Heart right ventricle (tissue), 16 donors: ENCODE measurements at regions not wholly inside any gene's neighbourhood (a gene's known extent, or its start where the extent isn't known, plus 50 kb on each side); places are given as distances from the start of the nearest gene placed in this dataset.

Source experiments
- ATAC-seq, 8 donors: fragments of 200-7000 bp; cut with Tn5 transposase; one replicate each; pipeline ENCODE4 v1.9.1; 2020; ENCODE audit warnings: mild to moderate bottlenecking in 8 of 8, moderate library complexity in 8 of 8, moderate number of reproducible peaks in 1 of 8
- DNase-seq, 2 donors: peaks; one replicate each; pipeline ENCODE4 v3.0.0-alpha.2; 2020
- H3K27ac ChIP-seq, 10 donors: fragments of 200-600 bp; sonication (generic) in 2 of 10; one replicate each; pipeline versions ENCODE4 v1.5.0 to v1.8.0; 2020 to 2022; ENCODE audit warnings: mild to moderate bottlenecking in 3 of 10
- H3K27me3 ChIP-seq, 7 donors: fragments of 200-600 bp; one replicate each; pipeline ENCODE4 v1.8.0; 2021 to 2022; ENCODE audit warnings: mild to moderate bottlenecking in 2 of 7
- H3K36me3 ChIP-seq, 9 donors: fragments of 200-600 bp; sonication (generic) in 1 of 9; one replicate each; pipeline versions ENCODE4 v1.5.0 to v1.8.0; 2020 to 2022; ENCODE audit warnings: mild to moderate bottlenecking in 2 of 9
- H3K4me1 ChIP-seq, 9 donors: fragments of 200-600 bp; sonication (generic) in 1 of 9; one replicate each; pipeline versions ENCODE4 v1.5.0 to v1.8.0; 2020 to 2022; ENCODE audit warnings: mild to moderate bottlenecking in 4 of 9
- H3K4me3 ChIP-seq, 10 donors: fragments of 200-600 bp; sonication (generic) in 2 of 10; one replicate each; pipeline versions ENCODE4 v1.5.0 to v1.8.0; 2020 to 2022; ENCODE audit warnings: mild to moderate bottlenecking in 7 of 10, moderate library complexity in 2 of 10
- H3K9me3 ChIP-seq, 11 donors: fragments of 200-600 bp in 10 of 11; sonication (generic) in 2 of 11; one replicate each; pipeline versions ENCODE4 v1.5.0 to v1.8.0; 2013 to 2022; ENCODE audit warnings: mild to moderate bottlenecking in 2 of 11, control low read depth in 1 of 11, moderate library complexity in 1 of 11
- WGBS, 2 donors: extraction: QIAGEN DNeasy Blood & Tissue Kit; methylation state at CpG; one replicate each; pipeline ENCODE4 v1.1.7; 2013; ENCODE audit warnings: inconsistent platforms in 1 of 2; 5-methylcytosine and 5-hydroxymethylcytosine counted together
- intact Hi-C, 10 donors: fragments of 100-400 bp; cut with DNase I; formaldehyde crosslinking; loops; one replicate each; pipeline versions ENCODE4 v1.11.1 to v1.14.2; 2022
- TF ChIP-seq, protein P1 (sequence below), 9 donors: fragments of 200-600 bp; sonication (generic) in 2 of 9; IDR thresholded peaks; one replicate each; pipeline versions ENCODE4 v1.5.0 to v1.8.0; 2021 to 2022; ENCODE audit warnings: antibody characterized with exemption in 9 of 9, mild to moderate bottlenecking in 5 of 9, moderate library complexity in 1 of 9
- donor health status: Arrhythmogenic right ventricular cardiomyopathy.
- donor health status: ischemic (EF 13 %, LVEDD 7.1; RV severe dilation, severe dysfunction).
- donor health status: healthy with polysubstance abuse.
- donor health status: DM: no; HTN: yes; CAD: no.
- donor health status: DM: no; HTN: no; CAD: no.
- donor health status: ischemic (EF 25% LVEDD 6.9; RV normal size, moderate dysfunction).
- donor health status: ischemic (EF 25% LVEDD 5.7; RV mildly dilated, moderate dysfunction).
- donor health status: healthy.
- donor health status: DM: yes; HTN: yes; CAD: no.
- donor health status: Ischemic cardiomyopathy.
- donor health status: ischemic (EF 35%, LVEDD 5.7; RV mildly dilated, moderate dysfunction).
- donor health status: nonischemic (EF 11% LVEDD 7.7; RV severe dilation, severe dysfunction).
- donor health status: DM: yes; HTN: yes; CAD: no.
- donor health status: PGD.
- donor health status: ischemic (EF 29% LVEDD 5.4; RV normal size, mild dysfunction).
- donor health status: nonischemic (EF 23%, LVEDD 6.1; RV moderate dilation, normal function).

- H3K27me3 ChIP-seq: no peaks in the 10 kb centered on the region
- TF ChIP-seq, protein P1, sequence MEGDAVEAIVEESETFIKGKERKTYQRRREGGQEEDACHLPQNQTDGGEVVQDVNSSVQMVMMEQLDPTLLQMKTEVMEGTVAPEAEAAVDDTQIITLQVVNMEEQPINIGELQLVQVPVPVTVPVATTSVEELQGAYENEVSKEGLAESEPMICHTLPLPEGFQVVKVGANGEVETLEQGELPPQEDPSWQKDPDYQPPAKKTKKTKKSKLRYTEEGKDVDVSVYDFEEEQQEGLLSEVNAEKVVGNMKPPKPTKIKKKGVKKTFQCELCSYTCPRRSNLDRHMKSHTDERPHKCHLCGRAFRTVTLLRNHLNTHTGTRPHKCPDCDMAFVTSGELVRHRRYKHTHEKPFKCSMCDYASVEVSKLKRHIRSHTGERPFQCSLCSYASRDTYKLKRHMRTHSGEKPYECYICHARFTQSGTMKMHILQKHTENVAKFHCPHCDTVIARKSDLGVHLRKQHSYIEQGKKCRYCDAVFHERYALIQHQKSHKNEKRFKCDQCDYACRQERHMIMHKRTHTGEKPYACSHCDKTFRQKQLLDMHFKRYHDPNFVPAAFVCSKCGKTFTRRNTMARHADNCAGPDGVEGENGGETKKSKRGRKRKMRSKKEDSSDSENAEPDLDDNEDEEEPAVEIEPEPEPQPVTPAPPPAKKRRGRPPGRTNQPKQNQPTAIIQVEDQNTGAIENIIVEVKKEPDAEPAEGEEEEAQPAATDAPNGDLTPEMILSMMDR (IDR thresholded peaks at IDR 0.05): no peak
- peaks cover 0 to 21% (median 3%) of the 10 kb centered on the region in 11 donors for H3K9me3 ChIP-seq
- DNase-seq (no peak), ATAC-seq (no peak)
- H3K4me1 ChIP-seq: no peaks in the 10 kb centered on the region
- intact Hi-C loops: no loop called here
- H3K4me3 ChIP-seq: no peak overlapping the region
- H3K27ac ChIP-seq: no peak overlapping the region
- no peaks in the 10 kb centered on the region for H3K36me3 ChIP-seq
- WGBS, 2 donors: 64 to 77% methylated on average over 4 of the region's 4 CpGs
These were observed 495.8 kb upstream of the ACVR2A start for GRCh38 chr2:147348931-147349555.

DNA sequence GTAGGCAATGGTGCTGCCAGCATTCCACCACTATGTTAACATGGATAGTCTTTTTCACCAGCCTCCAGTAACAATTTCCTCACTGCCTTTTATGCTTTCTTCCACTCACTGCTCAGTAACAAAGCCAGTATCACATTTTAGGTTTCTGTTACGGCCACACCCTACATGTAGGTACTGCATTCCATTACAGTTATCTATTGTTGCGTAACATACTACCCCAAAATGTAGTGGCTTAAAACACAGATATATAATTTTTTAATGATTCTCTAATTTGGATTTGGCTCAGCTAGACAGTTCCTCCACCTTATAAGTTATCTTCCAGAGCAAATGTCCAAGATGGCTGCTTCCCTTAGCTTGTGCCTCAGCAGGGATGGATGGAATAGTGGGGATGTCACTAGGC, 498.7 kb upstream of the ACVR2A start:
- H3K36me3 ChIP-seq: no peaks in the 10 kb centered on the region
- H3K27me3 ChIP-seq: no peaks in the 10 kb centered on the region
- no peak overlapping the region for H3K4me3 ChIP-seq
- TF ChIP-seq, protein P1 (IDR thresholded peaks at IDR 0.05): no peak
- ATAC-seq: no peak
- no peak for DNase-seq
- H3K9me3 ChIP-seq: peaks cover 0 to 24% (median 3%) of the 10 kb centered on the region in 11 donors
- H3K4me1 ChIP-seq: no peaks in the 10 kb centered on the region
- WGBS, 2 donors: 96 to 99% methylated on average over 2 of the region's 2 CpGs
- intact Hi-C loops: no loop called here
- no peak overlapping the region for H3K27ac ChIP-seq

GRCh38 chr2:147345246-147345645, 499.6 kb upstream of the ACVR2A start:
- 97 to 98% methylated on average over 1 of the region's 1 CpG for WGBS, 2 donors

GRCh38 chr2:147342329-147342728, 502.5 kb upstream of the ACVR2A start:
- intact Hi-C loops: no loop called here
- Histone ChIP-seq H3K4me3 (no peak overlapping the region), H3K27ac (no peak overlapping the region), H3K4me1 (no peaks in the 10 kb centered on the region), H3K27me3 (no peaks in the 10 kb centered on the region), H3K36me3 (no peaks in the 10 kb centered on the region), H3K9me3 (peaks cover 0 to 24% (median 3%) of the 10 kb centered on the region in 11 donors)
- no peak for ATAC-seq
- TF ChIP-seq, protein P1 (IDR thresholded peaks at IDR 0.05): no peak
- DNase-seq: no peak
- 92 to 93% methylated on average over 1 of the region's 1 CpG for WGBS, 2 donors

More at GRCh38 chr2:147345246-147345645, 499.6 kb upstream of the ACVR2A start:
- no peak for ATAC-seq
- TF ChIP-seq, protein P1 (IDR thresholded peaks at IDR 0.05): no peak
- Histone ChIP-seq H3K27ac (no peak overlapping the region), H3K9me3 (peaks cover 0 to 24% (median 3%) of the 10 kb centered on the region in 11 donors), H3K4me1 (no peaks in the 10 kb centered on the region), H3K4me3 (no peak overlapping the region), H3K36me3 (no peaks in the 10 kb centered on the region), H3K27me3 (no peaks in the 10 kb centered on the region)
- intact Hi-C loops: no loop called here
- DNase-seq: no peak
